OCI-LY7 (cell line): ENCODE measurements at regions not wholly inside any gene's neighbourhood (a gene's known extent, or its start where the extent isn't known, plus 50 kb on each side); places are given as distances from the start of the nearest gene placed in this dataset.

Source experiments
- BruUV-seq: library from RNA; stranded (reverse); fragments of 400-500 nt; replicated peaks from 2 replicates; lab custom pipeline; 2021; lab: Mats Ljungman, UMichigan
- CTCF ChIA-PET: fragments of 300-600 bp; sonication (Branson Sonifier 250); formaldehyde crosslinking; loops from one replicate; lab custom pipeline; 2022; ENCODE audit warnings: antibody characterized with exemption; ENCODE audit not compliant: unreplicated experiment; lab: Charles Lee
- POLR2A ChIA-PET: fragments of 300-600 bp; sonication (Branson Sonifier 250); formaldehyde crosslinking; loops from one replicate; lab custom pipeline; 2022; ENCODE audit warnings: antibody characterized with exemption; lab: Charles Lee
- DNase-seq: peaks from one replicate; pipeline ENCODE4 v3.0.0-alpha.2; 2015; ENCODE audit warnings: low spot score
- H2AFZ ChIP-seq: fragments of 200-600 bp; sonication (generic), shearing (Covaris generic); 2 replicates; pipeline ENCODE4 v1.6.1; 2014; ENCODE audit warnings: mild to moderate bottlenecking, antibody characterized with exemption, low read length, moderate library complexity
- H3K27ac ChIP-seq: fragments of 200-600 bp; sonication (generic); 2 replicates; pipeline ENCODE4 v1.5.1; 2014; ENCODE audit warnings: mixed run types, low read depth, mild to moderate bottlenecking, moderate library complexity, low read length, inconsistent platforms; ENCODE audit not compliant: poor library complexity, severe bottlenecking
- H3K36me3 ChIP-seq: fragments of 200-600 bp; sonication (generic); 2 replicates; pipeline ENCODE4 v1.6.1; 2014; ENCODE audit warnings: mild to moderate bottlenecking, antibody characterized with exemption, low read length, moderate library complexity, mixed read lengths; ENCODE audit not compliant: insufficient read depth
- H3K4me1 ChIP-seq: fragments of 200-600 bp; sonication (generic); 2 replicates; pipeline ENCODE4 v1.5.1; 2014; ENCODE audit warnings: mild to moderate bottlenecking, low read length; ENCODE audit not compliant: insufficient read depth, poor library complexity, severe bottlenecking
- H3K4me2 ChIP-seq: fragments of 200-600 bp; sonication (generic); 2 replicates; pipeline ENCODE4 v1.6.1; 2014; ENCODE audit warnings: mild to moderate bottlenecking, low read length
- H3K4me3 ChIP-seq: fragments of 200-600 bp; sonication (generic); 2 replicates; pipeline ENCODE4 v1.5.1; 2014; ENCODE audit warnings: mild to moderate bottlenecking, low read depth, low read length; ENCODE audit not compliant: poor library complexity, severe bottlenecking
- H3K79me2 ChIP-seq: fragments of 200-600 bp; sonication (generic); 2 replicates; pipeline ENCODE4 v1.6.1; 2016; ENCODE audit warnings: low read depth, mild to moderate bottlenecking, low read length, moderate library complexity, mixed read lengths; ENCODE audit not compliant: insufficient read depth
- H3K9me2 ChIP-seq: fragments of 200-600 bp; sonication (generic); 2 replicates; pipeline ENCODE4 v1.6.1; 2016; ENCODE audit warnings: mild to moderate bottlenecking, low read length, mixed read lengths; ENCODE audit not compliant: insufficient read depth
- H3K9me3 ChIP-seq: fragments of 200-600 bp; sonication (generic); 2 replicates; pipeline ENCODE4 v1.6.1; 2014; ENCODE audit warnings: mild to moderate bottlenecking, mixed run types, low read length, mixed read lengths
- H4K20me1 ChIP-seq: fragments of 200-600 bp; sonication (generic); 2 replicates; pipeline ENCODE4 v1.6.1; 2014; ENCODE audit warnings: mild to moderate bottlenecking, antibody characterized with exemption, low read length, moderate library complexity, mixed read lengths; ENCODE audit not compliant: insufficient read depth
- EZH2phosphoT487 ChIP-seq: fragments of 200-600 bp; sonication (generic); IDR thresholded peaks from 2 replicates; pipeline ENCODE4 v1.6.1; 2018; ENCODE audit warnings: low read depth, borderline replicate concordance, mild to moderate bottlenecking, mixed run types, antibody characterized with exemption, low read length, moderate library complexity, mixed read lengths
- intact Hi-C: fragments of 100-400 bp; cut with micrococcal nuclease; formaldehyde crosslinking; loops from one replicate; pipeline ENCODE4 v1.10.0; 2022; ENCODE audit not compliant: unreplicated experiment
- TF ChIP-seq, protein P1 (sequence below): fragments of 200-600 bp; sonication (generic); conservative IDR thresholded peaks from 2 replicates; pipeline ENCODE4 v1.5.1; 2014; ENCODE audit warnings: mild to moderate bottlenecking, antibody characterized with exemption, low read length, moderate library complexity, mixed read lengths

DNA sequence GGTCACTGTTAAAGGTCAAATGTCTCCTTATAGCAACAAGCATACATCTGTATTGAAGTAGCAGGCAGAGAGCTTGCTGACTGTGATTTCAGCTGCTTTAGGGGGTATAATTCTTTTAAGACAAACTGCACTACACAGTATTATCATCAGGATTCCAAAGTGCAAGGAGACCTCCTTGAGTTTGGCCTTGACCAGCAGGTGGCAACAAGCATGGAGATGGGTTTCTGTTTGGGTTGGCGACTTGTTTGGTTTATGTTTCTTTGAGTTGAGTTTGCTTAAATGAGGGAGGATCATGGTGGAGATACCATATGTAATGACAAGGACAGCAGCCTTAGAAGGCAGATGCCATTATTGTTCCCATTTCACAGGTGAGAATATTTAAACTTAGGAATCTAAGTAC, 681.0 kb upstream of the ID2 start:
- Histone ChIP-seq H3K4me1 (peaks cover 37% of the 10 kb centered on the region), H4K20me1 (no peaks in the 10 kb centered on the region), H3K36me3 (no peaks in the 10 kb centered on the region), H3K9me2 (no peaks in the 10 kb centered on the region), H3K9me3 (no peaks in the 10 kb centered on the region), H2AFZ (peak overlapping the region; percentile 39; the same call in 1 of the 2 replicates), H3K27ac (no peak overlapping the region), H3K4me3 (no peak overlapping the region), H3K4me2 (no peak overlapping the region), H3K79me2 (no peaks in the 10 kb centered on the region)
- TF ChIP-seq, protein P1, sequence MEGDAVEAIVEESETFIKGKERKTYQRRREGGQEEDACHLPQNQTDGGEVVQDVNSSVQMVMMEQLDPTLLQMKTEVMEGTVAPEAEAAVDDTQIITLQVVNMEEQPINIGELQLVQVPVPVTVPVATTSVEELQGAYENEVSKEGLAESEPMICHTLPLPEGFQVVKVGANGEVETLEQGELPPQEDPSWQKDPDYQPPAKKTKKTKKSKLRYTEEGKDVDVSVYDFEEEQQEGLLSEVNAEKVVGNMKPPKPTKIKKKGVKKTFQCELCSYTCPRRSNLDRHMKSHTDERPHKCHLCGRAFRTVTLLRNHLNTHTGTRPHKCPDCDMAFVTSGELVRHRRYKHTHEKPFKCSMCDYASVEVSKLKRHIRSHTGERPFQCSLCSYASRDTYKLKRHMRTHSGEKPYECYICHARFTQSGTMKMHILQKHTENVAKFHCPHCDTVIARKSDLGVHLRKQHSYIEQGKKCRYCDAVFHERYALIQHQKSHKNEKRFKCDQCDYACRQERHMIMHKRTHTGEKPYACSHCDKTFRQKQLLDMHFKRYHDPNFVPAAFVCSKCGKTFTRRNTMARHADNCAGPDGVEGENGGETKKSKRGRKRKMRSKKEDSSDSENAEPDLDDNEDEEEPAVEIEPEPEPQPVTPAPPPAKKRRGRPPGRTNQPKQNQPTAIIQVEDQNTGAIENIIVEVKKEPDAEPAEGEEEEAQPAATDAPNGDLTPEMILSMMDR: peak; percentile 82
- TF ChIP-seq EZH2phosphoT487: no peak
- intact Hi-C loops: loop anchor here (5.0 kb wide), 1 partner anchor 686 kb away; no protein-coding TSS in a partner anchor
- ChIA-PET CTCF (interaction anchor here (0.6 kb wide), 1 partner anchor 288 kb away, joined by 3 read pairs; no protein-coding TSS in a partner anchor), POLR2A (interaction anchor here (0.5 kb wide), 1 partner anchor 218 kb away, joined by 3 read pairs; no protein-coding TSS in a partner anchor)
- peak; percentile 60 for DNase-seq
- BruUV-seq: no TSS peak

DNA sequence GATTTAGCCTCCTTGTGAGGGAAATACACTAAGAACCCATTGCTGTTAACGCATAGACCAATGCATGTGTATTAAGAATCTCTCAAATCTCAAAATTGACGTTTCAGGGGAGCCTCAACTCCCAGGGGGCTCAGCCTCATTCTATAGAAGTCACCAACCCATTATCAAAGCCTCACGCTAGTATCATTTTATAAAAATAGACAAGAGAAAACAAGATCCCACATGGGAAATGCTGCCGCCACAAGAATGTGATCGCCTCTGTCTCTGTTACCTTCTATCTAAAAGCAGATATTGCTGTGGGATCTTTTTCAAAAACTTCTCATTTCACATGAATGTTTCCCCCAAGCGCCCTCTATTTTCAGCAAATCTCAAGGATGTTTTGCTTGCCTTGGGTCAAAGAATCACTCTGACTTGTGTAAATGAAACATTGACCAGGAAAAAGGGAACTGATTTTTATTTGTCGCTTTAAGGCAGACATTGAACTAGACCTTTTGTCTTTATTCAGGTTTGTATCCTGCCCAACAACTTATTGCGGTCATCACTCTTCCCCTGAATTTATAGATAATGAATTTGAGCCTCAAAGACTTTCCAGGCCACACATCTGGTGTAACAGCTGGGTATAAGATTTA, 679.0 kb upstream of the ID2 start:
- Histone ChIP-seq H3K9me3 (no peaks in the 10 kb centered on the region), H3K4me2 (no peak overlapping the region), H3K4me1 (peaks cover 31% of the 10 kb centered on the region), H3K27ac (no peak overlapping the region), H3K79me2 (no peaks in the 10 kb centered on the region), H4K20me1 (no peaks in the 10 kb centered on the region), H3K36me3 (no peaks in the 10 kb centered on the region), H3K4me3 (no peak overlapping the region), H3K9me2 (no peaks in the 10 kb centered on the region), H2AFZ (no peak overlapping the region)
- BruUV-seq: no TSS peak
- ChIA-PET POLR2A (interaction anchor here (0.7 kb wide), 1 partner anchor 31 kb away, joined by 3 read pairs; no protein-coding TSS in a partner anchor), CTCF (no interaction called here)
- no peak for DNase-seq
- intact Hi-C loops: loop anchor here (5.0 kb wide), 1 partner anchor 684 kb away; no protein-coding TSS in a partner anchor
- TF ChIP-seq, protein P1: no peak
- TF ChIP-seq EZH2phosphoT487: no peak

DNA sequence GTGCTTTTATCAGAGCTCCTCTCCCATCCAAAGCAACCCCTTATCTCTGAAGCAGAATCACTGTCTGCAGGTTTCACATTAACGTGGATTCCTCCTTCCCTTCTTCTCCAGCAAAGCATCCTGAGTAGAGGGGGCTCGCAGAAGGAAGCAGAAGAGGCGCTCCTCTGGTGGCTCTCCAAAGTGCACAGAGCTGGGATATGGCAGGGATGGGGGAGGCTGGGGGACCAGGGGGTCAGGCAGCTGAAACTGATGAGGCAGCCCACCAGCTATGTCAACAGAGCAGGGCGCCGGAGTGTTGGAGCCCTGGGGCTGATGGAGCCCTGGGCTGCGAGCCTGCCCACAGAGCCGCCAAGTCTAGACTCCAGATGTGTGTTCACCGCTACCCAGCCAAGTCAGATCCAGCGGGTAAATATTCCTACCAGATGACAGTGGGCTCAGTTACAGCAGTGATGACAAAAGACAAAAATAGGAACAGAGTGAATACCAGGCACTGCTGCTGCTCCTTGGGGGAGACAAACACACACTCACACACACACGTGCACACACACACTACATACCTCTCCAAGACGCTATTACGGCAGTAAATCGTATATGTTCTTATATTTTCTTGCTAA, 678.3 kb upstream of the ID2 start:
- no peak overlapping the region for H3K4me3 ChIP-seq
- intact Hi-C loops: loop anchor here (5.0 kb wide), 1 partner anchor 684 kb away; no protein-coding TSS in a partner anchor
- CTCF ChIA-PET: no interaction called here
- H3K36me3 ChIP-seq: no peaks in the 10 kb centered on the region
- TF ChIP-seq EZH2phosphoT487: no peak
- TF ChIP-seq, protein P1: no peak
- no peaks in the 10 kb centered on the region for H3K9me2 ChIP-seq
- peaks cover 31% of the 10 kb centered on the region for H3K4me1 ChIP-seq
- POLR2A ChIA-PET: interaction anchor here (0.7 to 0.8 kb wide), 2 partner anchors 32 to 750 kb away, joined by 3 read pairs; no protein-coding TSS in a partner anchor
- DNase-seq: no peak
- H2AFZ ChIP-seq: no peak overlapping the region
- no peaks in the 10 kb centered on the region for H4K20me1 ChIP-seq
- H3K9me3 ChIP-seq: no peaks in the 10 kb centered on the region
- no peak overlapping the region for H3K27ac ChIP-seq
- BruUV-seq: no TSS peak
- H3K4me2 ChIP-seq: no peak overlapping the region
- no peaks in the 10 kb centered on the region for H3K79me2 ChIP-seq
